ENCODE measurements at regions not wholly inside any gene's neighbourhood (a gene's known extent, or its start where the extent isn't known, plus 50 kb on each side); places are given as distances from the start of the nearest gene placed in this dataset.

GRCh38 chr7:85405016-85405902 lies 218.4 kb upstream of the SEMA3D start:
- TF ChIP-seq, protein P1, sequence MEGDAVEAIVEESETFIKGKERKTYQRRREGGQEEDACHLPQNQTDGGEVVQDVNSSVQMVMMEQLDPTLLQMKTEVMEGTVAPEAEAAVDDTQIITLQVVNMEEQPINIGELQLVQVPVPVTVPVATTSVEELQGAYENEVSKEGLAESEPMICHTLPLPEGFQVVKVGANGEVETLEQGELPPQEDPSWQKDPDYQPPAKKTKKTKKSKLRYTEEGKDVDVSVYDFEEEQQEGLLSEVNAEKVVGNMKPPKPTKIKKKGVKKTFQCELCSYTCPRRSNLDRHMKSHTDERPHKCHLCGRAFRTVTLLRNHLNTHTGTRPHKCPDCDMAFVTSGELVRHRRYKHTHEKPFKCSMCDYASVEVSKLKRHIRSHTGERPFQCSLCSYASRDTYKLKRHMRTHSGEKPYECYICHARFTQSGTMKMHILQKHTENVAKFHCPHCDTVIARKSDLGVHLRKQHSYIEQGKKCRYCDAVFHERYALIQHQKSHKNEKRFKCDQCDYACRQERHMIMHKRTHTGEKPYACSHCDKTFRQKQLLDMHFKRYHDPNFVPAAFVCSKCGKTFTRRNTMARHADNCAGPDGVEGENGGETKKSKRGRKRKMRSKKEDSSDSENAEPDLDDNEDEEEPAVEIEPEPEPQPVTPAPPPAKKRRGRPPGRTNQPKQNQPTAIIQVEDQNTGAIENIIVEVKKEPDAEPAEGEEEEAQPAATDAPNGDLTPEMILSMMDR (IDR thresholded peaks at IDR 0.05): no peak
- TF ChIP-seq ZFX (IDR thresholded peaks at IDR 0.05; ENCODE audit: borderline replicate concordance): no peak
